Osteoblast (primary cell): ENCODE measurements at regions not wholly inside any gene's neighbourhood (a gene's known extent, or its start where the extent isn't known, plus 50 kb on each side); places are given as distances from the start of the nearest gene placed in this dataset.

Experiments
- DNase-seq: peaks from one replicate; pipeline ENCODE4 v3.0.0; 2011; ENCODE audit warnings: low spot score, mixed read lengths; ENCODE audit not compliant: insufficient read length; ENCODE audit errors: missing footprints
- H2AFZ ChIP-seq: 2 replicates; pipeline ENCODE4 v1.6.0; 2011; ENCODE audit warnings: mild to moderate bottlenecking, low read length
- H3K27ac ChIP-seq: 2 replicates; pipeline ENCODE4 v1.5.1; 2011; ENCODE audit warnings: mild to moderate bottlenecking, low read depth, low read length, moderate library complexity
- H3K27me3 ChIP-seq: 2 replicates; pipeline ENCODE4 v1.6.0; 2012; ENCODE audit warnings: mild to moderate bottlenecking, control low read depth, inconsistent platforms, low read length, moderate library complexity; ENCODE audit not compliant: insufficient read depth
- H3K36me3 ChIP-seq: 2 replicates; pipeline ENCODE4 v1.5.1; 2011; ENCODE audit warnings: mild to moderate bottlenecking, low read length, control low read depth, moderate library complexity; ENCODE audit not compliant: insufficient read depth
- H3K4me1 ChIP-seq: 2 replicates; pipeline ENCODE4 v1.5.1; 2011; ENCODE audit warnings: mild to moderate bottlenecking, low read length, control low read depth, moderate library complexity; ENCODE audit not compliant: insufficient read depth
- H3K4me2 ChIP-seq: 2 replicates; pipeline ENCODE4 v1.6.0; 2011; ENCODE audit warnings: mild to moderate bottlenecking, low read length; ENCODE audit not compliant: insufficient read depth
- H3K4me3 ChIP-seq: fragments of 200-600 bp; sonication (generic); 3 replicates; pipeline ENCODE4 v1.5.1; 2012; ENCODE audit warnings: mild to moderate bottlenecking, low read length, inconsistent platforms; ENCODE audit not compliant: insufficient read depth
- H3K79me2 ChIP-seq: 2 replicates; pipeline ENCODE4 v1.6.0; 2012; ENCODE audit warnings: mild to moderate bottlenecking, low read length, control low read depth, inconsistent platforms; ENCODE audit not compliant: insufficient read depth
- H3K9me3 ChIP-seq: 2 replicates; pipeline ENCODE4 v1.5.1; 2011; ENCODE audit warnings: low read depth, low read length, control low read depth
- H4K20me1 ChIP-seq: 2 replicates; pipeline ENCODE4 v1.6.0; 2012; ENCODE audit warnings: mild to moderate bottlenecking, low read length, control low read depth; ENCODE audit not compliant: insufficient read depth
- CTCF ChIP-seq: IDR thresholded peaks from 2 replicates; pipeline ENCODE4 v1.5.1; 2011; ENCODE audit warnings: mild to moderate bottlenecking, low read depth, low read length, moderate library complexity; ENCODE audit errors: extremely low read depth

DNA sequence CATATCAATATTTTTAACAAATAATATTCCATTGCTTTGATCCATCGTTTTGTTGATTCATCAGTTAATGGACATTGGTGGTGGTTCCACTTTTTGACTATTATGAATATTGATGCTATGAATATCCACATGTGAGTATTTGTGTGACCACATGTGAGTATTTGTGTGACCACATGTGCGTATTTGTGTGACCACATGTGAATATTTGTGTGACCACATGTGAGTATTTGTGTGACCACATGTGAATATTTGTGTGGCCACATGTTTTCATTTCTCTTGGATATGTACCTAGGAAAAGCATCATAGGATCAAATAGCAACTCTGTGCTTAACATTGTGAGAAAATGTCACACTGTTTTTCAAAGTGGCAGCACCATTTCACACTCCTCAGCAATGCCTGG, 433.6 kb upstream of the FRG1 start:
- Histone ChIP-seq H3K4me2 (no peak overlapping the region), H4K20me1 (no peaks in the 10 kb centered on the region), H3K4me3 (no peak overlapping the region), H3K36me3 (no peaks in the 10 kb centered on the region), H2AFZ (no peak overlapping the region), H3K27ac (no peak overlapping the region), H3K79me2 (no peaks in the 10 kb centered on the region), H3K9me3 (peaks cover 2% of the 10 kb centered on the region), H3K4me1 (no peaks in the 10 kb centered on the region), H3K27me3 (no peaks in the 10 kb centered on the region)
- no peak for TF ChIP-seq CTCF
- DNase-seq, result no peak

DNA sequence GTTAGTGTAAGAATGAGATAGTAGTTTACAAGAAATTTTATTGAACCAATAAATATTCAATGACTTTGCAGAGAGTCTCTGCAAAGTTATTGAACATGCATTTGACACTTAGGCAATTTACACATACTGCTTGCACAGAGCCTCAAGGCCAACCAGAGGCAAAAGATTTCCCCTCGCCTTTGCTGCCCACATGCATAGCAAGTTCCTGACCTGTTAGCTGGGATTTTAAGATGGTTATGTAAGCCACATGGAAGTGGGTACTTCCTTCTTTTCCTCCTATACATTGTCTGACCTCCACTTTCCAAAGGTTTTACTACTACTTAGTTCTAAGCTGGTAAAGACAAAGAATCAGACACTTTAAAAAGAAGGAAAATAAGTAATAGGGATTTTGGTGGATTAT, 430.1 kb upstream of the FRG1 start:
- Histone ChIP-seq H3K4me1 (no peaks in the 10 kb centered on the region), H3K4me2 (no peak overlapping the region), H4K20me1 (no peaks in the 10 kb centered on the region), H3K79me2 (no peaks in the 10 kb centered on the region), H3K36me3 (no peaks in the 10 kb centered on the region), H3K27me3 (no peaks in the 10 kb centered on the region), H3K4me3 (no peak overlapping the region), H2AFZ (no peak overlapping the region), H3K27ac (no peak overlapping the region), H3K9me3 (no peaks in the 10 kb centered on the region)
- TF ChIP-seq CTCF, result no peak
- no peak for DNase-seq

- no peaks in the 10 kb centered on the region for H3K4me1 ChIP-seq
- DNase-seq, result no peak
Observed at GRCh38 chr4:189511581-189511980, 429.1 kb upstream of the FRG1 start.

GRCh38 chr4:189513421-189513820, 427.3 kb upstream of the FRG1 start:
- no peak overlapping the region for H3K27ac ChIP-seq
- H3K27me3 ChIP-seq, result no peaks in the 10 kb centered on the region
- TF ChIP-seq CTCF, result no peak
- no peaks in the 10 kb centered on the region for H3K9me3 ChIP-seq
- H3K4me3 ChIP-seq, result no peak overlapping the region
- no peaks in the 10 kb centered on the region for H4K20me1 ChIP-seq
- DNase-seq, result no peak
- no peaks in the 10 kb centered on the region for H3K36me3 ChIP-seq
- H3K4me2 ChIP-seq, result no peak overlapping the region
- no peaks in the 10 kb centered on the region for H3K79me2 ChIP-seq
- H2AFZ ChIP-seq, result no peak overlapping the region
- H3K4me1 ChIP-seq, result no peaks in the 10 kb centered on the region

More at GRCh38 chr4:189511581-189511980, 429.1 kb upstream of the FRG1 start:
- Histone ChIP-seq H3K4me2 (no peak overlapping the region), H4K20me1 (no peaks in the 10 kb centered on the region), H3K27me3 (no peaks in the 10 kb centered on the region), H3K79me2 (no peaks in the 10 kb centered on the region), H3K4me3 (no peak overlapping the region), H3K9me3 (no peaks in the 10 kb centered on the region), H3K27ac (no peak overlapping the region), H2AFZ (no peak overlapping the region), H3K36me3 (no peaks in the 10 kb centered on the region)
- TF ChIP-seq CTCF, result no peak
